Naive thymus-derived CD8-positive, alpha-beta T cell (primary cell): ENCODE measurements at regions not wholly inside any gene's neighbourhood (a gene's known extent, or its start where the extent isn't known, plus 50 kb on each side); places are given as distances from the start of the nearest gene placed in this dataset.
"Not testable (repeated sequence)": the region's sequence is repeated elsewhere in the genome, so short reads cannot be mapped to it uniquely, and the experiment has no call there.

Experiments
- ATAC-seq, 2 donors: fragments of 150-1000 bp; cut with Tn5 transposase in 1 of 2; sonication (Bioruptor Pico), chemical (Tn5 transposase) in 1 of 2; 1 replicate in 1 of 2; 2 replicates in 1 of 2; pipeline ENCODE4 v1.10.0; 2021; ENCODE audit warnings: mild to moderate bottlenecking in 2 of 2, moderate library complexity in 2 of 2
- POLR2A ChIA-PET: fragments of 350-600 bp; sonication (Branson Sonifier 250); formaldehyde crosslinking; loops from one replicate; lab custom pipeline; 2021; ENCODE audit warnings: antibody characterized with exemption; lab: Charles Lee
- DNase-seq, 10 donors: peaks; one replicate each; pipeline versions ENCODE4 v3.0.0 to v3.0.0-alpha.2; 2020 to 2022
- H3K27ac Mint-ChIP-seq, 10 donors: one replicate each; pipeline ENCODE4 v1.8.0; 2020 to 2022; ENCODE audit warnings: mild to moderate bottlenecking in 10 of 10, mixed read lengths in 10 of 10, moderate library complexity in 4 of 10, inconsistent platforms in 1 of 10
- H3K27me3 Mint-ChIP-seq, 5 donors: one replicate each; pipeline ENCODE4 v1.8.0; 2021 to 2022; ENCODE audit warnings: mixed read lengths in 5 of 5
- H3K36me3 Mint-ChIP-seq, 3 donors: one replicate each; pipeline ENCODE4 v1.8.0; 2020 to 2022; ENCODE audit warnings: mixed read lengths in 3 of 3, mild to moderate bottlenecking in 2 of 3, inconsistent platforms in 1 of 3
- H3K4me1 Mint-ChIP-seq, 4 donors: one replicate each; pipeline ENCODE4 v1.8.0; 2021 to 2022; ENCODE audit warnings: mixed read lengths in 4 of 4
- H3K4me3 Mint-ChIP-seq, 10 donors: one replicate each; pipeline ENCODE4 v1.8.0; 2020 to 2022; ENCODE audit warnings: mild to moderate bottlenecking in 10 of 10, mixed read lengths in 10 of 10, moderate library complexity in 6 of 10, inconsistent platforms in 1 of 10
- H3K9me3 Mint-ChIP-seq, 9 donors: one replicate each; pipeline ENCODE4 v1.8.0; 2020 to 2022; ENCODE audit warnings: mixed read lengths in 9 of 9, mild to moderate bottlenecking in 3 of 9, inconsistent platforms in 1 of 9, moderate library complexity in 1 of 9

- H3K9me3 Mint-ChIP-seq, ATAC-seq, H3K4me1 Mint-ChIP-seq, DNase-seq, H3K36me3 Mint-ChIP-seq, H3K27ac Mint-ChIP-seq, H3K27me3 Mint-ChIP-seq, H3K4me3 Mint-ChIP-seq, POLR2A ChIA-PET: not testable (repeated sequence)
Measured at GRCh38 chr5:123698937-123699336, 187.0 kb downstream of the CSNK1G3 start.

- POLR2A ChIA-PET, result no interaction called here
- Mint-ChIP-seq H3K36me3 (no peaks in the 10 kb centered on the region), H3K4me1 (no peaks in the 10 kb centered on the region), H3K9me3 (peaks cover 0 to 5% (median 0%) of the 10 kb centered on the region in 9 donors), H3K27ac (no peak overlapping the region), H3K27me3 (peaks cover 0 to 2% (median 0%) of the 10 kb centered on the region in 5 donors), H3K4me3 (no peak overlapping the region)
- ATAC-seq (no peak), DNase-seq (no peak)
Measured at GRCh38 chr5:123696921-123697341, 185.0 kb downstream of the CSNK1G3 start.

GRCh38 chr5:123690821-123691220 is 178.8 kb downstream of the CSNK1G3 start:
- DNase-seq (no peak), ATAC-seq (no peak)
- H3K4me3 Mint-ChIP-seq, result no peak overlapping the region
- no peaks in the 10 kb centered on the region for H3K27me3 Mint-ChIP-seq
- no peaks in the 10 kb centered on the region for H3K36me3 Mint-ChIP-seq
- POLR2A ChIA-PET, result no interaction called here
- H3K27ac Mint-ChIP-seq, result no peak overlapping the region
- peaks cover 0 to 11% (median 4%) of the 10 kb centered on the region in 9 donors for H3K9me3 Mint-ChIP-seq
- H3K4me1 Mint-ChIP-seq, result no peaks in the 10 kb centered on the region

- DNase-seq, result no peak
- H3K27me3 Mint-ChIP-seq, result peaks cover 0 to 14% (median 2%) of the 10 kb centered on the region in 5 donors
- peaks cover 0 to 20% (median 3%) of the 10 kb centered on the region in 3 donors for H3K36me3 Mint-ChIP-seq
- H3K4me1 Mint-ChIP-seq, result no peaks in the 10 kb centered on the region
- no peak for ATAC-seq
- no peak overlapping the region for H3K4me3 Mint-ChIP-seq
- H3K27ac Mint-ChIP-seq, result no peak overlapping the region
- POLR2A ChIA-PET, result no interaction called here
- H3K9me3 Mint-ChIP-seq, result peaks cover 12 to 34% (median 25%) of the 10 kb centered on the region in 9 donors
Measured at GRCh38 chr5:123681061-123681460, 169.1 kb downstream of the CSNK1G3 start.

- H3K27me3 Mint-ChIP-seq, result peaks cover 0 to 10% (median 0%) of the 10 kb centered on the region in 5 donors
Measured at GRCh38 chr5:123673107-123673506, 161.1 kb downstream of the CSNK1G3 start.

GRCh38 chr5:123671711-123672456 is 159.9 kb downstream of the CSNK1G3 start:
- Mint-ChIP-seq H3K9me3 (peaks cover 0 to 4% (median 0%) of the 10 kb centered on the region in 9 donors), H3K27me3 (peaks cover 0 to 18% (median 3%) of the 10 kb centered on the region in 5 donors), H3K4me3 (no peak overlapping the region), H3K27ac (no peak overlapping the region), H3K36me3 (no peaks in the 10 kb centered on the region), H3K4me1 (no peaks in the 10 kb centered on the region)
- ATAC-seq, result no peak
- no peak for DNase-seq
- POLR2A ChIA-PET, result no interaction called here

More at GRCh38 chr5:123673107-123673506, 161.1 kb downstream of the CSNK1G3 start:
- Mint-ChIP-seq H3K27ac (no peak overlapping the region), H3K9me3 (peaks cover 0 to 4% (median 0%) of the 10 kb centered on the region in 9 donors), H3K4me1 (no peaks in the 10 kb centered on the region), H3K36me3 (no peaks in the 10 kb centered on the region), H3K4me3 (no peak overlapping the region)
- POLR2A ChIA-PET, result no interaction called here
- ATAC-seq, result no peak
- no peak for DNase-seq

- Mint-ChIP-seq H3K4me1 (peaks cover 0 to 2% (median 0%) of the 10 kb centered on the region in 4 donors), H3K4me3 (no peak overlapping the region), H3K9me3 (no peaks in the 10 kb centered on the region), H3K36me3 (peaks cover 0 to 2% (median 0%) of the 10 kb centered on the region in 3 donors), H3K27me3 (peaks cover 0 to 18% (median 3%) of the 10 kb centered on the region in 5 donors), H3K27ac (no peak overlapping the region)
- DNase-seq (peak; percentile 4 to 62 (median 25)), ATAC-seq (no peak)
- POLR2A ChIA-PET, result no interaction called here
Measured at GRCh38 chr5:123671042-123671441, 159.1 kb downstream of the CSNK1G3 start.
